ENCODE measurements at regions not wholly inside any gene's neighbourhood (a gene's known extent, or its start where the extent isn't known, plus 50 kb on each side); places are given as distances from the start of the nearest gene placed in this dataset.
"Not testable (repeated sequence)": the region's sequence is repeated elsewhere in the genome, so short reads cannot be mapped to it uniquely, and the experiment has no call there.

- in situ Hi-C loops (cut with HindIII; ENCODE audit: low pct_unique_long_range_greater_than_20kb, low sequenced_read_pairs), result no loop called here
- no peak for DNase-seq (ENCODE audit: low read depth, low spot score)
Observed at GRCh38 chr3:137610723-137611122, 153.4 kb upstream of the SOX14 start.

- DNase-seq (ENCODE audit: low read depth, low spot score), result peak; percentile 7
Observed at GRCh38 chr3:137612291-137612690, 151.8 kb upstream of the SOX14 start.

DNA sequence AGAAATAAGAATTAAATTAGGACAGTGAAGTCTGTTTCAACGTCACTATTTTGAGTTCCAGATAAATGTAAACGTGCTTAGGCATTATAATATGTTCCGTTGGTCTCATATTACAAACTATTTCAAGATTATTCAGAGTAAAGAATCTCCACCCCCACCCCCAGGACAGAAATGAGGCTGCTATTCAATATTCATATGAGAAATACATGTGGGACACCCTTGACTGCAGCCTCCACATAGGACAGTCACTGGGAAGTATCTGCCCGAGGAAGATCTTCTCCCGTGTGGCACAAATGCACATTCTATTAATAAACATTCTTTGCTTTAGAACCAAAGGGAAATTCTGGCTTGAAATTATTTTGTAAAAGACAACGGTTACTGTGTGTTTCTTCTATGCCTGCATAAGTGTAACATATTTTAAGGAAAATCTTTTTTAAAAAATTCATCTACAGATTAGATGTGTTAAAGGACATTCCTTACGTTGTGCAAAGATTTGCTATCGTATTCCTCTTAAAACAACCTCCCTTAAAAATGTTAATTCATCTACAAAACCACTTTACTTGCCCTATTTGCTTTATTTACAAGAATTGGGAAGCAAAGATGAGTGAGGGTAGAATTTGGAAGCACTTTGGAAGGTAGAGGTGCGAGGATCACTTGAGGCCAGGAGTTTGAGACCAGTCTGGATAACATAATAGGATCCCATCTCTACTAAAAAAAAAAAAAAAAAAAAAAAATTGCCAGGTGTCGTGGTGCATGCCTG lies 148.3 kb upstream of the SOX14 start:
- DNase-seq (ENCODE audit: low read depth, low spot score), result no peak
- in situ Hi-C loops (cut with HindIII; ENCODE audit: low pct_unique_long_range_greater_than_20kb, low sequenced_read_pairs), result no loop called here

More at GRCh38 chr3:137612291-137612690, 151.8 kb upstream of the SOX14 start:
- in situ Hi-C loops (cut with HindIII; ENCODE audit: low pct_unique_long_range_greater_than_20kb, low sequenced_read_pairs), result no loop called here

- DNase-seq (ENCODE audit: low read depth, low spot score), result no peak
Observed at GRCh38 chr3:137641879-137642704, 122.0 kb upstream of the SOX14 start.

DNA sequence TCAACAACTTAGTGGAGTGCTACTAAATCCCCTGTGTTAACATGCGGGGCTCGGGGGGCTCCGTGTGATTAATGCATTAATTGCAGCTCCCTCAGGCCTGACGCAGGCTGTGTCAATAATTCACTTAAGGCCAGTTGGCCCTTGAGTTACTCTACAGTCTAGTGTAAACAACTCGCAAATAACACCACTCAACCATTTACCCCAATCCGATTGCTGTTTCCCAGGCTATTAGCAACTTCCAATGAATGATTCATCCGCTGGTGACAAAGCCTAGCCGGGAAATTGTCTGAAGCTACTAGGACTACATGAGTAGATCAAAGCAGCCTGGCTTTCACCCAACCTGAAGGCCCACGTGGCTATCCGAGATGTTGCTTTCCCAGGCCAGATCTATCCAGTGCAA lies 121.3 kb upstream of the SOX14 start:
- no peak for DNase-seq (ENCODE audit: low read depth, low spot score)
- in situ Hi-C loops (cut with HindIII; ENCODE audit: low pct_unique_long_range_greater_than_20kb, low sequenced_read_pairs), result no loop called here

More at GRCh38 chr3:137641879-137642704, 122.0 kb upstream of the SOX14 start:
- in situ Hi-C loops (cut with HindIII; ENCODE audit: low pct_unique_long_range_greater_than_20kb, low sequenced_read_pairs), result no loop called here

- DNase-seq (ENCODE audit: low read depth, low spot score), result no peak
- in situ Hi-C loops (cut with HindIII; ENCODE audit: low pct_unique_long_range_greater_than_20kb, low sequenced_read_pairs), result no loop called here
Observed at GRCh38 chr3:137647179-137647578, 116.9 kb upstream of the SOX14 start.

DNA sequence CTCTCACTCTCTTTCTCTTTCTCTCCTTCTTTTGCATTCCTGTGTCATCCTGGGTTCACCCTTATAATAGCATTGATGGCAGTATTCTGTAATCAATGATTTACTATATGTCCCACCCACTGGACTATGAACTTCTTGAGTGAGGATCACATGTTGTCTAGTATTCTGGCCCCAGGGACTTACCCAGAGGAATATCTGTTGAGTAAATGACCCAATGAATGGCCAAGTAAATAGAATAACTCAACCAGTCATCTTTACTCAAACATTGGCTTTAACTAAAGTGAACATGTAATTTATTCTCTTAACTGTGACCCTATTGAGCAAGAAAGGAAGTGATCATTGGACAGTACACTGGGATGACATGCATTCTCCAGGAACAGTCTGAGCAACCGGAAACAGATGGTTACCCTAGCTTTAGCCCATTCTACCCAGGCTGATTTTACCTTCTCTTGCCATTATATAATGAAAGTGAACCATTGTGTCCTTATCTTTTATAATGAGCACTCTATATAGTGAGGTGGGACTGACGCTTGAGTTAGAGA lies 94.5 kb upstream of the SOX14 start:
- no peak for DNase-seq (ENCODE audit: low read depth, low spot score)
- in situ Hi-C loops (cut with HindIII; ENCODE audit: low pct_unique_long_range_greater_than_20kb, low sequenced_read_pairs), result no loop called here

GRCh38 chr3:137687181-137687879 lies 76.8 kb upstream of the SOX14 start:
- in situ Hi-C loops (cut with HindIII; ENCODE audit: low pct_unique_long_range_greater_than_20kb, low sequenced_read_pairs), result no loop called here
- DNase-seq (ENCODE audit: low read depth, low spot score), result peak; percentile 44

GRCh38 chr3:137692803-137693431 lies 71.2 kb upstream of the SOX14 start:
- in situ Hi-C loops (cut with HindIII; ENCODE audit: low pct_unique_long_range_greater_than_20kb, low sequenced_read_pairs), result no loop called here
- peak; percentile 70 for DNase-seq (ENCODE audit: low read depth, low spot score)

DNA sequence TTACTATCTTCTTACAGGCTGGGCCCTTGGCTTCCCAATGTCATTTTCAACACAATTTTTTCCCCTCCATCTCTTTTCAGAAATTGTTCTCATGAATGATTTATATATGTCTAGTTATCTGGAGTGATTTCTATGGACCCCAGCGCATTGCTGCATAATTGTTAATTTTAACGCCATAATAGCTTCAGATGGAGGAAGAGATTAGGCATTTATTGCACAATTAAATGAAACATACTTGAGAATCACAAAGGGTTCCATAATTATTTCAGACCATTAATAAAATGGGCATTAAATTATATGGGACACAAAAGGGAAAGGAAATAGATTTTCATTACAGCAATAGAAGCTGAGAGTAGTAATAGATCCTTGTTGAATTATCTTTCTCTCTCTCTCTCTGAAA lies 70.3 kb upstream of the SOX14 start:
- no peak for DNase-seq (ENCODE audit: low read depth, low spot score)
- in situ Hi-C loops (cut with HindIII; ENCODE audit: low pct_unique_long_range_greater_than_20kb, low sequenced_read_pairs), result no loop called here

- in situ Hi-C loops (cut with HindIII; ENCODE audit: low pct_unique_long_range_greater_than_20kb, low sequenced_read_pairs), result no loop called here
- no peak for DNase-seq (ENCODE audit: low read depth, low spot score)
Observed at GRCh38 chr3:137694836-137695235, 69.3 kb upstream of the SOX14 start.

- DNase-seq (ENCODE audit: low read depth, low spot score), result no peak
- in situ Hi-C loops (cut with HindIII; ENCODE audit: low pct_unique_long_range_greater_than_20kb, low sequenced_read_pairs), result no loop called here
Observed at GRCh38 chr3:137695351-137695750, 68.8 kb upstream of the SOX14 start.

DNA sequence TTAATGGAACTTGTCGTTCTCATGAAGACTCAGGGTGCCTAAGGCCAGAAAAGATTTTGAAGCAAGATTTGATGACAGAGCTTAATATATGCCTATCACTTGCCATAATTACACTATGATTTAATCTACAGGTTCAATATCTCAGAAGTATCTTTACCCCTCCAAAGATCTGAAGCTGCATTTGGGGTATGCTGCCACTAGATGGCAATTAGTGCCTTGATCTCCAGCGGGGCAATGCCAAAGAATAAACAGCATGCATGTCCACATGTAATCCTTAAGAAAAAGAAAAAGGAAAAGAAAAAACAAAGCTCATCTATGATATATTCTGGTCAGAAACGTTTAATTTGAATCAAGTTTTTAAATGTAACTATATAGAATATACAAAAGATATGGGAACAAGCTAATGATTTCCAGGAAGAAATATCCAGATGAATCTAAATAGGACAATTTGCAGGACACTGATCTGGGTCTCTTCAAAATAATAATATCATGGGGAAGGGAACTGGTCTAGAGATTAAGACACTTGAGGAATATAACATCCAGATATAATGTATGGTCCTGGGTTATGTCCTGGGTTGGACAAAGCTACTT lies 55.0 kb upstream of the SOX14 start:
- DNase-seq (ENCODE audit: low read depth, low spot score), result peak; percentile 66
- in situ Hi-C loops (cut with HindIII; ENCODE audit: low pct_unique_long_range_greater_than_20kb, low sequenced_read_pairs), result no loop called here

DNA sequence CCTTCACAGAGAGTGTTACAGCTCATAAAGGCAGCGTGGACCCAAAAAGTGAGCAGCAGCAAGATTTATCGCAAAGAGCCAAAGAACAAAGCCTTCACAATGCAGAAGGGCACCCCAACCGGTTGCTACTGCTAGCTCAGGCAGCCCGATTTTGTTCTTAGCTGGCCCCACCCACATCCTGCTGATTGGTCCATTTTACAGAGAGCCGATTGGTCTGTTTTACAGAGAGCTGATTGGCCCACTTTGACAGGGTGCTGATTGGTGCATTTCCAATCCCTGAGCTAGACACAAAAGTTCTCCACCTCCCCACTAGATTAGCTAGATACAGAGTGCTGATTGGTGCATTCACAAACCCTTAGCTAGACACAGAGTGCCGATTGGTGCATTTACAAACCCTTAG lies 50.1 kb upstream of the SOX14 start:
- DNase-seq (ENCODE audit: low read depth, low spot score); in situ Hi-C loops (cut with HindIII; ENCODE audit: low pct_unique_long_range_greater_than_20kb, low sequenced_read_pairs): not testable (repeated sequence)

Measured in SK-MEL-5 (cell line).